HEK293 (cell line): ENCODE measurements at regions not wholly inside any gene's neighbourhood (a gene's known extent, or its start where the extent isn't known, plus 50 kb on each side); places are given as distances from the start of the nearest gene placed in this dataset.

ENCODE experiments used
- CTCF ChIA-PET: fragments of 350-600 bp; formaldehyde crosslinking; extraction: SDS; loops from one replicate; lab custom pipeline; 2021; ENCODE audit warnings: antibody characterized with exemption; lab: Yijun Ruan, JAX
- POLR2A ChIA-PET: fragments of 300-600 bp; formaldehyde crosslinking; extraction: SDS; loops from one replicate; lab custom pipeline; 2020; ENCODE audit warnings: antibody characterized with exemption, inconsistent platforms; lab: Yijun Ruan, JAX
- H3K27ac ChIP-seq: fragments of 200-500 bp; sonication (Bioruptor generic); 2 replicates; pipeline ENCODE4 v1.5.1; 2014; ENCODE audit warnings: low read depth, low read length, control low read depth, inconsistent platforms; ENCODE audit errors: extremely low read depth
- H3K36me3 ChIP-seq, 2 experiments: fragments of 200-500 bp in 1 of 2; sonication (Bioruptor generic) in 1 of 2; 1 replicate in 1 of 2; 2 replicates in 1 of 2; pipeline ENCODE4 v1.5.1; 2014 to 2017; ENCODE audit warnings: inconsistent platforms in 2 of 2, low read length in 2 of 2; ENCODE audit not compliant: control insufficient read depth in 2 of 2, insufficient read depth in 1 of 2
- H3K4me1 ChIP-seq: fragments of 200-500 bp; sonication (Bioruptor generic); 2 replicates; pipeline ENCODE4 v1.5.1; 2014; ENCODE audit warnings: mild to moderate bottlenecking, low read length, inconsistent platforms; ENCODE audit not compliant: control insufficient read depth, insufficient read depth
- H3K4me3 ChIP-seq: 2 replicates; pipeline ENCODE4 v1.5.1; 2011; ENCODE audit warnings: low read depth, mild to moderate bottlenecking, control low read depth, low read length, moderate library complexity
- H3K9me3 ChIP-seq: fragments of 200-500 bp; sonication (Bioruptor generic); 2 replicates; pipeline ENCODE4 v1.5.1; 2014; ENCODE audit warnings: low read depth, low read length, inconsistent platforms; ENCODE audit not compliant: control insufficient read depth, insufficient read depth
- AEBP2 ChIP-seq: fragments of 450-650 bp; formaldehyde crosslinking; IDR thresholded peaks from 2 replicates; pipeline ENCODE4 v1.5.1; 2016; ENCODE audit warnings: missing biosample characterization, missing genetic modification characterization, borderline replicate concordance
- BCL11B ChIP-seq: fragments of 450-650 bp; formaldehyde crosslinking; IDR thresholded peaks from 2 replicates; pipeline ENCODE4 v1.5.1; 2016; ENCODE audit warnings: low read depth, missing biosample characterization, missing genetic modification characterization
- GLI4 ChIP-seq: fragments of 450-650 bp; formaldehyde crosslinking; IDR thresholded peaks from 2 replicates; pipeline ENCODE4 v1.5.1; 2016; ENCODE audit warnings: missing biosample characterization, missing genetic modification characterization
- MYNN ChIP-seq: fragments of 450-650 bp; formaldehyde crosslinking; IDR thresholded peaks from 2 replicates; pipeline ENCODE4 v1.5.1; 2016; ENCODE audit warnings: missing biosample characterization, missing genetic modification characterization, borderline replicate concordance
- OSR2 ChIP-seq: fragments of 450-650 bp; formaldehyde crosslinking; IDR thresholded peaks from 2 replicates; pipeline ENCODE4 v1.5.1; 2016; ENCODE audit warnings: missing biosample characterization, missing genetic modification characterization
- SP2 ChIP-seq: fragments of 450-650 bp; formaldehyde crosslinking; IDR thresholded peaks from 2 replicates; pipeline ENCODE4 v1.5.1; 2016; ENCODE audit warnings: missing biosample characterization, missing genetic modification characterization
- TRIM28 ChIP-seq: IDR thresholded peaks from 2 replicates; pipeline ENCODE4 v1.6.1; 2011; ENCODE audit warnings: low read length, control low read depth, borderline replicate concordance
- WT1 ChIP-seq: fragments of 450-650 bp; formaldehyde crosslinking; IDR thresholded peaks from 2 replicates; pipeline ENCODE4 v1.5.1; 2016; ENCODE audit warnings: missing biosample characterization, missing genetic modification characterization
- ZBTB7A ChIP-seq: fragments of 450-650 bp; formaldehyde crosslinking; IDR thresholded peaks from 2 replicates; pipeline ENCODE4 v1.5.1; 2016; ENCODE audit warnings: low read depth, missing biosample characterization, missing genetic modification characterization
- ZEB2 ChIP-seq: fragments of 450-650 bp; formaldehyde crosslinking; IDR thresholded peaks from 2 replicates; pipeline ENCODE4 v1.5.1; 2016; ENCODE audit warnings: missing biosample characterization, missing genetic modification characterization
- ZNF10 ChIP-seq: fragments of 450-650 bp; formaldehyde crosslinking; IDR thresholded peaks from 2 replicates; pipeline ENCODE4 v1.5.1; 2017; ENCODE audit warnings: missing biosample characterization, missing genetic modification characterization
- ZNF157 ChIP-seq: fragments of 450-650 bp; formaldehyde crosslinking; IDR thresholded peaks from 2 replicates; pipeline ENCODE4 v1.5.1; 2016; ENCODE audit warnings: missing biosample characterization, missing genetic modification characterization
- ZNF18 ChIP-seq: fragments of 450-650 bp; formaldehyde crosslinking; IDR thresholded peaks from 2 replicates; pipeline ENCODE4 v1.5.1; 2016; ENCODE audit warnings: missing biosample characterization, missing genetic modification characterization
- ZNF19 ChIP-seq: fragments of 450-650 bp; formaldehyde crosslinking; IDR thresholded peaks from 2 replicates; pipeline ENCODE4; 2016; ENCODE audit warnings: missing biosample characterization, missing genetic modification characterization, low read depth
- ZNF223 ChIP-seq: fragments of 450-650 bp; formaldehyde crosslinking; IDR thresholded peaks from 2 replicates; pipeline ENCODE4 v1.5.1; 2016; ENCODE audit warnings: missing biosample characterization, missing genetic modification characterization
- ZNF24 ChIP-seq: fragments of 450-650 bp; formaldehyde crosslinking; IDR thresholded peaks from 2 replicates; pipeline ENCODE4 v1.5.1; 2016; ENCODE audit warnings: missing biosample characterization, missing genetic modification characterization
- ZNF292 ChIP-seq: fragments of 450-650 bp; formaldehyde crosslinking; IDR thresholded peaks from 2 replicates; pipeline ENCODE4 v1.5.1; 2016; ENCODE audit warnings: low read depth, missing biosample characterization, missing genetic modification characterization, borderline replicate concordance
- ZNF416 ChIP-seq: fragments of 450-650 bp; formaldehyde crosslinking; IDR thresholded peaks from 2 replicates; pipeline ENCODE4 v1.5.1; 2016; ENCODE audit warnings: missing biosample characterization, missing genetic modification characterization
- ZNF433 ChIP-seq: fragments of 450-650 bp; formaldehyde crosslinking; IDR thresholded peaks from 2 replicates; pipeline ENCODE4 v1.5.1; 2016; ENCODE audit warnings: missing biosample characterization, missing genetic modification characterization, low read depth
- ZNF48 ChIP-seq: fragments of 450-650 bp; formaldehyde crosslinking; IDR thresholded peaks from 2 replicates; pipeline ENCODE4 v1.5.1; 2016; ENCODE audit warnings: missing biosample characterization, missing genetic modification characterization
- ZNF510 ChIP-seq: fragments of 450-650 bp; formaldehyde crosslinking; IDR thresholded peaks from 2 replicates; pipeline ENCODE4 v1.5.1; 2018; ENCODE audit warnings: mild to moderate bottlenecking, missing genetic modification characterization, missing biosample characterization; ENCODE audit not compliant: insufficient replicate concordance
- ZNF529 ChIP-seq: fragments of 450-650 bp; formaldehyde crosslinking; IDR thresholded peaks from 2 replicates; pipeline ENCODE4 v1.5.1; 2017; ENCODE audit warnings: missing genetic modification characterization, missing biosample characterization; ENCODE audit not compliant: insufficient replicate concordance
- ZNF580 ChIP-seq: fragments of 450-650 bp; formaldehyde crosslinking; IDR thresholded peaks from 2 replicates; pipeline ENCODE4 v1.5.1; 2016; ENCODE audit warnings: missing biosample characterization, missing genetic modification characterization
- ZNF596 ChIP-seq: fragments of 450-650 bp; IDR thresholded peaks from 2 replicates; pipeline ENCODE4 v1.5.0; 2018; ENCODE audit warnings: missing biosample characterization, mild to moderate bottlenecking, missing genetic modification characterization, moderate library complexity
- ZNF677 ChIP-seq: fragments of 450-650 bp; IDR thresholded peaks from 2 replicates; pipeline ENCODE4 v1.5.0; 2018; ENCODE audit warnings: missing biosample characterization, mild to moderate bottlenecking, missing genetic modification characterization, moderate library complexity
- ZNF707 ChIP-seq: fragments of 450-650 bp; formaldehyde crosslinking; IDR thresholded peaks from 2 replicates; pipeline ENCODE4 v1.5.1; 2016; ENCODE audit warnings: missing biosample characterization, missing genetic modification characterization
- TF ChIP-seq, protein P1 (sequence below): fragments of 450-650 bp; formaldehyde crosslinking; optimal IDR thresholded peaks from 2 replicates; pipeline ENCODE3; 2016; ENCODE audit warnings: missing biosample characterization, mild to moderate bottlenecking, missing genetic modification characterization
- TF ChIP-seq, protein P2 (sequence below): fragments of 450-650 bp; formaldehyde crosslinking; IDR thresholded peaks from 2 replicates; pipeline ENCODE4 v1.5.1; 2016; ENCODE audit warnings: missing biosample characterization, missing genetic modification characterization

- no peak overlapping the region for H3K4me3 ChIP-seq
- ChIA-PET CTCF (no interaction called here), POLR2A (no interaction called here)
- H3K36me3 ChIP-seq: no peaks in the 10 kb centered on the region
- H3K27ac ChIP-seq: no peak overlapping the region
- no peak for TF ChIP-seq ZNF48 (tag by site-specific recombination)
- no peak for TF ChIP-seq ZNF10 (tag by site-specific recombination)
- TF ChIP-seq ZNF223: no peak
- TF ChIP-seq, protein P1, sequence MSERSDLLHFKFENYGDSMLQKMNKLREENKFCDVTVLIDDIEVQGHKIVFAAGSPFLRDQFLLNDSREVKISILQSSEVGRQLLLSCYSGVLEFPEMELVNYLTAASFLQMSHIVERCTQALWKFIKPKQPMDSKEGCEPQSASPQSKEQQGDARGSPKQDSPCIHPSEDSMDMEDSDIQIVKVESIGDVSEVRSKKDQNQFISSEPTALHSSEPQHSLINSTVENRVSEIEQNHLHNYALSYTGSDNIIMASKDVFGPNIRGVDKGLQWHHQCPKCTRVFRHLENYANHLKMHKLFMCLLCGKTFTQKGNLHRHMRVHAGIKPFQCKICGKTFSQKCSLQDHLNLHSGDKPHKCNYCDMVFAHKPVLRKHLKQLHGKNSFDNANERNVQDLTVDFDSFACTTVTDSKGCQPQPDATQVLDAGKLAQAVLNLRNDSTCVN (tag by site-specific recombination): no peak
- no peak for TF ChIP-seq OSR2 (tag by site-specific recombination)
- TF ChIP-seq ZNF24: no peak
- no peaks in the 10 kb centered on the region for H3K9me3 ChIP-seq
- no peaks in the 10 kb centered on the region for H3K4me1 ChIP-seq
Measured at GRCh38 chr3:165529451-165529850, 307.8 kb downstream of the BCHE start.

- no peak overlapping the region for H3K27ac ChIP-seq
- no peaks in the 10 kb centered on the region for H3K9me3 ChIP-seq
- no peak overlapping the region for H3K4me3 ChIP-seq
- H3K4me1 ChIP-seq: no peaks in the 10 kb centered on the region
- ChIA-PET CTCF (interaction anchor here (0.6 kb wide), 1 partner anchor 11 kb away, joined by 3 read pairs; no protein-coding TSS in a partner anchor), POLR2A (no interaction called here)
- TF ChIP-seq BCL11B (tag by site-specific recombination): no peak
- TF ChIP-seq, protein P2, sequence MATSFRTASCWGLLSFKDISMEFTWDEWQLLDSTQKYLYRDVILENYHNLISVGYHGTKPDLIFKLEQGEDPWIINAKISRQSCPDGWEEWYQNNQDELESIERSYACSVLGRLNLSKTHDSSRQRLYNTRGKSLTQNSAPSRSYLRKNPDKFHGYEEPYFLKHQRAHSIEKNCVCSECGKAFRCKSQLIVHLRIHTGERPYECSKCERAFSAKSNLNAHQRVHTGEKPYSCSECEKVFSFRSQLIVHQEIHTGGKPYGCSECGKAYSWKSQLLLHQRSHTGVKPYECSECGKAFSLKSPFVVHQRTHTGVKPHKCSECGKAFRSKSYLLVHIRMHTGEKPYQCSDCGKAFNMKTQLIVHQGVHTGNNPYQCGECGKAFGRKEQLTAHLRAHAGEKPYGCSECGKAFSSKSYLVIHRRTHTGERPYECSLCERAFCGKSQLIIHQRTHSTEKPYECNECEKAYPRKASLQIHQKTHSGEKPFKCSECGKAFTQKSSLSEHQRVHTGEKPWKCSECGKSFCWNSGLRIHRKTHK (tag by site-specific recombination): no peak
- TF ChIP-seq TRIM28: no peak
- TF ChIP-seq ZNF510 (tag by site-specific recombination): no peak
- TF ChIP-seq ZNF19 (tag by site-specific recombination): no peak
- TF ChIP-seq WT1: no peak
- no peaks in the 10 kb centered on the region for H3K36me3 ChIP-seq
Measured at GRCh38 chr3:165526367-165526766, 310.9 kb downstream of the BCHE start.

- Histone ChIP-seq H3K4me3 (no peak overlapping the region), H3K27ac (no peak overlapping the region), H3K4me1 (no peaks in the 10 kb centered on the region), H3K9me3 (no peaks in the 10 kb centered on the region), H3K36me3 (no peaks in the 10 kb centered on the region)
- ChIA-PET CTCF (no interaction called here), POLR2A (no interaction called here)
- TF ChIP-seq GLI4 (tag by site-specific recombination): no peak
- no peak for TF ChIP-seq ZNF157
- TF ChIP-seq ZNF433 (tag by site-specific recombination): no peak
- TF ChIP-seq ZNF596 (tag by site-specific recombination): no peak
- no peak for TF ChIP-seq SP2 (tag by site-specific recombination)
- no peak for TF ChIP-seq ZNF677 (tag by site-specific recombination)
- no peak for TF ChIP-seq AEBP2 (tag by site-specific recombination)
- no peak for TF ChIP-seq MYNN
- no peak for TF ChIP-seq ZBTB7A (tag by site-specific recombination)
- TF ChIP-seq ZNF707 (tag by site-specific recombination): no peak
- TF ChIP-seq ZNF580 (tag by site-specific recombination): no peak
- no peak for TF ChIP-seq ZNF18 (tag by site-specific recombination)
- TF ChIP-seq ZEB2: no peak
- TF ChIP-seq ZNF529 (tag by site-specific recombination): no peak
- no peak for TF ChIP-seq ZNF416
- TF ChIP-seq ZNF292 (tag by site-specific recombination): no peak
Measured at GRCh38 chr3:165523801-165524200, 313.4 kb downstream of the BCHE start.
